ENCODE measurements at regions not wholly inside any gene's neighbourhood (a gene's known extent, or its start where the extent isn't known, plus 50 kb on each side); places are given as distances from the start of the nearest gene placed in this dataset.

GRCh38 chr1:192739476-192740184 lies 69.2 kb upstream of the RGS2 start:
- Histone ChIP-seq H3K27ac (no peak overlapping the region), H3K36me3 (no peaks in the 10 kb centered on the region), H3K27me3 (no peaks in the 10 kb centered on the region), H3K4me3 (no peak overlapping the region), H3K9me3 (no peaks in the 10 kb centered on the region), H3K4me1 (no peaks in the 10 kb centered on the region)
- in situ Hi-C loops (cut with MboI; ENCODE audit: low pct_ligation_motif_present in 1 of 4, low pct_unique_long_range_greater_than_20kb in 1 of 4, low sequenced_read_pairs in 3 of 4) (no loop called here), intact Hi-C loops (cut with DNase I; ENCODE audit: low total_unique reads) (no loop called here)
- TF ChIP-seq POLR2AphosphoS5 (IDR thresholded peaks at IDR 0.05) (no peak), POLR2A (IDR thresholded peaks at IDR 0.05) (no peak), EP300 (IDR thresholded peaks at IDR 0.05; ENCODE audit: low read depth) (no peak), CTCF (IDR thresholded peaks at IDR 0.05) (no peak)
- 90 to 94% methylated on average over 10 to 11 of the region's 11 CpGs for WGBS, 2 donors (ENCODE audit: low coverage in 1 of 2)
- no peak for DNase-seq

- no peaks in the 10 kb centered on the region for H3K9me3 ChIP-seq
- intact Hi-C loops (cut with DNase I; ENCODE audit: low total_unique reads): no loop called here
- no peak overlapping the region for H3K27ac ChIP-seq
- no peaks in the 10 kb centered on the region for H3K27me3 ChIP-seq
- in situ Hi-C loops (cut with MboI; ENCODE audit: low pct_ligation_motif_present in 1 of 4, low pct_unique_long_range_greater_than_20kb in 1 of 4, low sequenced_read_pairs in 3 of 4): no loop called here
- no peak overlapping the region for H3K4me3 ChIP-seq
- WGBS, 2 donors (ENCODE audit: low coverage in 1 of 2): 88 to 92% methylated on average over 1 of the region's 1 CpG
- TF ChIP-seq POLR2A (IDR thresholded peaks at IDR 0.05): no peak
- no peak for DNase-seq
- no peaks in the 10 kb centered on the region for H3K36me3 ChIP-seq
- no peaks in the 10 kb centered on the region for H3K4me1 ChIP-seq
These were observed 68.6 kb upstream of the RGS2 start for GRCh38 chr1:192740214-192740613.

GRCh38 chr1:192741095-192741494 lies 67.7 kb upstream of the RGS2 start:
- H3K27me3 ChIP-seq: no peaks in the 10 kb centered on the region
- H3K36me3 ChIP-seq: no peaks in the 10 kb centered on the region
- H3K4me1 ChIP-seq: no peaks in the 10 kb centered on the region
- no peak for DNase-seq
- no peaks in the 10 kb centered on the region for H3K9me3 ChIP-seq
- H3K27ac ChIP-seq: no peak overlapping the region
- 85 to 89% methylated on average over 3 of the region's 3 CpGs for WGBS, 2 donors (ENCODE audit: low coverage in 1 of 2)
- intact Hi-C loops (cut with DNase I; ENCODE audit: low total_unique reads): no loop called here
- H3K4me3 ChIP-seq: no peak overlapping the region
- in situ Hi-C loops (cut with MboI; ENCODE audit: low pct_ligation_motif_present in 1 of 4, low pct_unique_long_range_greater_than_20kb in 1 of 4, low sequenced_read_pairs in 3 of 4): no loop called here
- TF ChIP-seq EP300 (IDR thresholded peaks at IDR 0.05; ENCODE audit: low read depth): no peak

- TF ChIP-seq POLR2AphosphoS5 (IDR thresholded peaks at IDR 0.05) (no peak), EP300 (IDR thresholded peaks at IDR 0.05; ENCODE audit: low read depth) (no peak), POLR2A (IDR thresholded peaks at IDR 0.05) (no peak), CTCF (IDR thresholded peaks at IDR 0.05) (no peak)
- intact Hi-C loops (cut with DNase I; ENCODE audit: low total_unique reads): no loop called here
- Histone ChIP-seq H3K4me1 (no peaks in the 10 kb centered on the region), H3K27ac (no peak overlapping the region), H3K4me3 (no peak overlapping the region), H3K9me3 (no peaks in the 10 kb centered on the region), H3K27me3 (no peaks in the 10 kb centered on the region), H3K36me3 (no peaks in the 10 kb centered on the region)
- in situ Hi-C loops (cut with MboI; ENCODE audit: low pct_ligation_motif_present in 1 of 4, low pct_unique_long_range_greater_than_20kb in 1 of 4, low sequenced_read_pairs in 3 of 4): no loop called here
- no peak for DNase-seq
These were observed 61.5 kb upstream of the RGS2 start for GRCh38 chr1:192747301-192747700.

GRCh38 chr1:192747943-192748342 lies 60.9 kb upstream of the RGS2 start:
- intact Hi-C loops (cut with DNase I; ENCODE audit: low total_unique reads): no loop called here
- WGBS, 2 donors (ENCODE audit: low coverage in 1 of 2): 45 to 62% methylated on average over 3 of the region's 3 CpGs

More at GRCh38 chr1:192747943-192748342, 60.9 kb upstream of the RGS2 start:
- Histone ChIP-seq H3K36me3 (no peaks in the 10 kb centered on the region), H3K27ac (no peak overlapping the region), H3K9me3 (no peaks in the 10 kb centered on the region), H3K4me3 (no peak overlapping the region), H3K4me1 (no peaks in the 10 kb centered on the region), H3K27me3 (no peaks in the 10 kb centered on the region)
- in situ Hi-C loops (cut with MboI; ENCODE audit: low pct_ligation_motif_present in 1 of 4, low pct_unique_long_range_greater_than_20kb in 1 of 4, low sequenced_read_pairs in 3 of 4): no loop called here
- no peak for DNase-seq
- TF ChIP-seq POLR2A (IDR thresholded peaks at IDR 0.05) (no peak), POLR2AphosphoS5 (IDR thresholded peaks at IDR 0.05) (no peak), EP300 (IDR thresholded peaks at IDR 0.05; ENCODE audit: low read depth) (no peak), CTCF (IDR thresholded peaks at IDR 0.05) (no peak)

All from transverse colon (tissue), 4 donors.